Activated naive CD4-positive, alpha-beta T cell treated with Interleukin-2 at 50 U/mL for 16 hours (primary cell): ENCODE measurements at regions not wholly inside any gene's neighbourhood (a gene's known extent, or its start where the extent isn't known, plus 50 kb on each side); places are given as distances from the start of the nearest gene placed in this dataset.

Experiments used
- DNase-seq: peaks from one replicate; pipeline ENCODE4 v3.0.0-alpha.2; 2020

- DNase-seq: no peak
Measured at GRCh38 chr7:4616116-4616515, 66.0 kb upstream of the FOXK1 start.

GRCh38 chr7:4621396-4621795, 60.7 kb upstream of the FOXK1 start:
- no peak for DNase-seq

GRCh38 chr7:4626318-4626845, 55.7 kb upstream of the FOXK1 start:
- DNase-seq: no peak

- no peak for DNase-seq
Measured at GRCh38 chr7:4629287-4629895, 52.7 kb upstream of the FOXK1 start.

- DNase-seq: no peak
Measured at GRCh38 chr7:4631380-4632179, 50.5 kb upstream of the FOXK1 start.
